Lower lobe of right lung (tissue), 2 donors: ENCODE measurements at regions not wholly inside any gene's neighbourhood (a gene's known extent, or its start where the extent isn't known, plus 50 kb on each side); places are given as distances from the start of the nearest gene placed in this dataset.

Source experiments
- ATAC-seq, 2 donors: fragments of 200-7000 bp; cut with Tn5 transposase; one replicate each; pipeline ENCODE4 v1.9.1; 2020 to 2022; ENCODE audit warnings: mild to moderate bottlenecking in 2 of 2, moderate library complexity in 2 of 2
- DNase-seq: peaks from one replicate; pipeline ENCODE4 v3.0.0-alpha.2; 2020
- H3K27ac ChIP-seq: fragments of 200-600 bp; one replicate; pipeline ENCODE4 v1.8.0; 2022
- H3K27me3 ChIP-seq: fragments of 200-600 bp; one replicate; pipeline ENCODE4 v1.8.0; 2022; ENCODE audit warnings: low read depth
- H3K36me3 ChIP-seq: fragments of 200-600 bp; one replicate; pipeline ENCODE4 v1.8.0; 2022; ENCODE audit warnings: mild to moderate bottlenecking
- H3K4me1 ChIP-seq: fragments of 200-600 bp; one replicate; pipeline ENCODE4 v1.8.0; 2022
- H3K4me3 ChIP-seq: fragments of 200-600 bp; one replicate; pipeline ENCODE4 v1.8.0; 2022; ENCODE audit warnings: mild to moderate bottlenecking
- H3K9me3 ChIP-seq: fragments of 200-600 bp; one replicate; pipeline ENCODE4 v1.8.0; 2022
- CTCF ChIP-seq: fragments of 200-600 bp; IDR thresholded peaks from one replicate; pipeline ENCODE4 v1.8.0; 2022; ENCODE audit warnings: antibody characterized with exemption, mild to moderate bottlenecking
- intact Hi-C: fragments of 100-400 bp; cut with DNase I; formaldehyde crosslinking; loops from one replicate; pipeline ENCODE4 v1.11.0; 2022
- donor health status: DM: no; HTN: yes; CAD: no; lungs with severe emphysema.

GRCh38 chr9:126033956-126034355 is 286.8 kb downstream of the PBX3 start:
- H3K36me3 ChIP-seq = no peaks in the 10 kb centered on the region
- no peak for DNase-seq
- no peak for ATAC-seq
- H3K27ac ChIP-seq = no peak overlapping the region
- H3K4me3 ChIP-seq = no peak overlapping the region
- H3K27me3 ChIP-seq = peaks cover 22% of the 10 kb centered on the region
- TF ChIP-seq CTCF = no peak
- H3K9me3 ChIP-seq = no peaks in the 10 kb centered on the region
- no peaks in the 10 kb centered on the region for H3K4me1 ChIP-seq
- intact Hi-C loops = no loop called here

GRCh38 chr9:126036881-126037291 is 289.7 kb downstream of the PBX3 start:
- H3K27ac ChIP-seq = no peak overlapping the region
- no peaks in the 10 kb centered on the region for H3K4me1 ChIP-seq
- no peaks in the 10 kb centered on the region for H3K36me3 ChIP-seq
- DNase-seq (no peak), ATAC-seq (no peak)
- H3K9me3 ChIP-seq = no peaks in the 10 kb centered on the region
- H3K4me3 ChIP-seq = no peak overlapping the region
- intact Hi-C loops = no loop called here
- H3K27me3 ChIP-seq = peaks cover 22% of the 10 kb centered on the region
- TF ChIP-seq CTCF = no peak

GRCh38 chr9:126038790-126039189 is 287.8 kb upstream of the MVB12B start:
- no peak overlapping the region for H3K4me3 ChIP-seq
- peaks cover 15% of the 10 kb centered on the region for H3K27me3 ChIP-seq
- intact Hi-C loops = no loop called here
- H3K27ac ChIP-seq = no peak overlapping the region
- H3K9me3 ChIP-seq = peaks cover 12% of the 10 kb centered on the region
- ATAC-seq (no peak), DNase-seq (no peak)
- H3K36me3 ChIP-seq = no peaks in the 10 kb centered on the region
- H3K4me1 ChIP-seq = no peaks in the 10 kb centered on the region
- TF ChIP-seq CTCF = no peak

GRCh38 chr9:126043681-126044080 is 282.9 kb upstream of the MVB12B start:
- Histone ChIP-seq H3K9me3 (peaks cover 27% of the 10 kb centered on the region), H3K36me3 (no peaks in the 10 kb centered on the region), H3K27me3 (no peaks in the 10 kb centered on the region), H3K4me3 (no peak overlapping the region), H3K4me1 (no peaks in the 10 kb centered on the region), H3K27ac (no peak overlapping the region)
- no peak for ATAC-seq
- intact Hi-C loops = no loop called here
- no peak for DNase-seq
- TF ChIP-seq CTCF = no peak

GRCh38 chr9:126049088-126049487 is 277.5 kb upstream of the MVB12B start:
- Histone ChIP-seq H3K27me3 (peaks cover 23% of the 10 kb centered on the region), H3K4me3 (no peak overlapping the region), H3K36me3 (no peaks in the 10 kb centered on the region), H3K9me3 (peaks cover 15% of the 10 kb centered on the region), H3K4me1 (no peaks in the 10 kb centered on the region), H3K27ac (no peak overlapping the region)
- DNase-seq (no peak), ATAC-seq (no peak)
- TF ChIP-seq CTCF = no peak
- intact Hi-C loops = no loop called here
